Fibroblast of skin of left quadriceps (primary cell): ENCODE measurements at regions not wholly inside any gene's neighbourhood (a gene's known extent, or its start where the extent isn't known, plus 50 kb on each side); places are given as distances from the start of the nearest gene placed in this dataset.
A peak's percentile ranks its signal among the peaks of the same experiment; 100 is the strongest.
"Not testable (repeated sequence)": the region's sequence is repeated elsewhere in the genome, so short reads cannot be mapped to it uniquely, and the experiment has no call there.

Experiments
- DNase-seq, 2 experiments: peaks; one replicate each; pipeline ENCODE4 v3.0.0-alpha.2; 2013; ENCODE audit warnings: low read depth in 2 of 2

DNA sequence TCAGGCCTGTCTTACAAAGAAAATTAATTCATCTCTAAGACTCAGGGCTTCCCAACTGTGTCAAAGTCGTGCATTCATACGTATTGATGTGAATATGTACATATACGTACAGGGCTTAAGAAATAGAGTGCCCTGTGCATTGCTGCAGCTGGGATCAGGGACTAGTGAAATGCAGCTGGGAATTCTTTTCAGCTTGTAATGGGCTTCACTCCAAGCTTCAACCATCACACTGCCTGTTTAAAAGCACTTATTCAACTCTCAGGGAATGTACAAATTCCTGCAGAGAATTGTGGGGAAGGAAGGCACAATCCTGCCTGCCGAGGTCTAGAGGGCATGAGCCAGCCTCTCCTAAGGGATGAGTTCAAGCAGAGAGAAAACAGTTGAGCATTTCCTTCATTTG is 59.6 kb upstream of the MAN2A1 start:
- peak in 1 of 2 experiments; percentile 8 for DNase-seq

DNA sequence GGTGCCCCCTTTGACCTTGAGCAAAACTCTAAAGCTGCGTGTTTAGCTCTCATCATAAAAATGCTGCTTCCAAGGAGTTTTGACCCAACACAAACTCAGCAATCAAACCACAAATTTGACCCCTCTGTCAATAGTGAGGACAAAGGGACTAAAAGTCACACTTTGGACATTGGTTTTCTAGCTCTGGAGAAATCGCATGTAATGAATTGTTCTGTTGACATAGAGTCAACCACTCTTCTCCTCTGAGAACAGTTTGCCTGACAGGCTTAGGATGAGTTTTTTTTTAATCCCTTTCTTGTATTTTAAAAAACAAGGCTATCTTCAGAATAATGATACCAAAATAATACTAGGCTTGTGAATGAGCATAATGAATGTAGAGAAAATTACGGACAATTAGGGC is 61.1 kb upstream of the MAN2A1 start:
- no peak for DNase-seq

DNA sequence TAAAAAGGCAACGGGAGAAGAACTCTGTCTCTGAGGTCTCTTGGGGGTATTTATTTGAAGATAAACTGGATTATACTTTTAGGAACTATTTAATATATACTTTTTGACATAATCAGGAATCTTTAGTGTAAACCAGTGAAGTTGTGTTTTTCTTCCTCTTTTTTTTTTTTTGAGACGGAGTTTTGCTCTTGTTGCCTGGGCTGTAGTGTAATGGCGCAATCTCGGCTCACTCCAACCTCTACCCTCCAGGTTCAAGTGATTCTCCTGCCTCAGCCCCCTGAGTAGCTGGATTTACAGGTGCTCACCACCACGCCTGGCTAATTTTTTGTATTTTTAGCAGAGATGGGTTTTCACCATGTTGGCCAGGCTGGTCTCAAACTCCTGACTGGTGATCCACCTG is 68.5 kb upstream of the MAN2A1 start:
- not testable (repeated sequence) for DNase-seq

DNA sequence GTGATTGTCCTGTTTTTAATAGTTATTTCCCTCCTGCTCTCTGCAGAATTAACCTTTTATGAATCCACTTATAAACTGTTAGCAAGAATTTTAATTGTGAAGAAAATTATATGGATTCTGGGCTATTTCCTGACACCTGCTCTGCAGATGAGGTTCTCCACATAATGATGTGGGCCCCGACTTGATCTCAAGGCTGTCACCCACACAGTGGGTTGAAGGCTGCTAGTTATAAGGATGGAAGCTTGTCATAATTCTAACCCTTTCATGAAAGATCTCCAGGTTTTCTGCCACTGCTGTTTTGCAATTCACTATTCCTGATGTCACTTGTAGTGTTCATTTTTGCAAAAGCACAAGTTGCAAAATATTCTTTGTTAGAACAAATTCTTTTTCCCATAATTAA is 69.1 kb upstream of the MAN2A1 start:
- no peak for DNase-seq

DNA sequence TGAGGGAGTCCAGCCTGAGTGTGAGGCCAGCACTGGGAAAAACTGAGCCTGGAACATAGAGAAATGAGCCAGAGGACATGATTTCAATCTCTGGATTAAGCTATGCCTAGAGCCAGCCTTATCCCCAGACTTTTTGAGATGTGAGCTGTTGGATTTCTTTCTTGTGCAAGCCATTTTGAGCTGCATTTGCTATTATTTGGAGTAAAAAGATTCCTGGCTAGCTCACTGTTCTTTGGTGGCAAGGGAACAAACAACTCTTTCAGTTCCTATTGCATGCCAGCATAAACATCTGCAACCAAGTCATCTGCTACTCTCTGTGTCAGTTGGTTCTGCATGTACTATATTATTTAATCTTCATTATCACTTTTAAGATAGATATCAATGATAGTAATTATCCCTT is 70.1 kb upstream of the MAN2A1 start:
- no peak for DNase-seq

DNA sequence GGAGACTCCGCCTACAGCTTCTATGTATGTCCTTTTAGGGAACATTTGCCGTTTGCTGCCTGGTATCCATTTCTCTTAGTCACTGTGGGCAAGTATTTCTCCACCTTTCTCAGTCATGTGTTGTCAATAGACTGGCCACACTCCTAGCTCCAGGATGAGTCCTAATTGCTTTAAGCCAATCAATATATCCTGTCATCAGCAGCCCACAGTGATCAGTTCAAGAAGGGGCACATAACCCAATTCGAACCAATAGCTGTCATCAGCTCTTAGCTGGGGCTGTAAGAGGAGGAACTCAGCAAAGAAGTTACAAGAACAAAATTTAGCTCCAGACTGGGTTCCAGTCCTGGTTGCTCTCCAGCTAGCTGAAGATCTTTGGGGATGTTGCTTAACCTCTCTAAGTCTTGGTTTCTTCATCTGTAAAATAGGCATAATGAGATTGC is 70.7 kb upstream of the MAN2A1 start:
- no peak for DNase-seq

DNA sequence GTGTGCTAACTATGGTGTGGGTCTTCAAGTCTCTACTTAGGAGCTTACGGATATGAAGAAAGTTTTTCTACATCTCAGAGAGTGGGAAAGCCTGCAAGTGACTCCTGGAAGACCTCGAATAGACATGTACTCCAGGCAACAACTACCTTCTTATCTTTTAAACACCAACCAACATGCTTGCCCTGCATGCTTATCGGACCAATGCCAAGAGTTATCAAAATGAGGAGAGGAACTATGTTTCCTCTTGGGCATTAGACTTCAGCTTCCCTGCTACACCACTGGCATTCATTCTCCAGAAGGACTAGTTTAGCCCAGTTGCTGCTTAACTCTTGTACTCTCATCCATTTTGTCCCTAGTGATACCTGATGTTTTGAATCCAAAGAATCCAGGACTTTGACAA is 74.7 kb upstream of the MAN2A1 start:
- DNase-seq: no peak

DNA sequence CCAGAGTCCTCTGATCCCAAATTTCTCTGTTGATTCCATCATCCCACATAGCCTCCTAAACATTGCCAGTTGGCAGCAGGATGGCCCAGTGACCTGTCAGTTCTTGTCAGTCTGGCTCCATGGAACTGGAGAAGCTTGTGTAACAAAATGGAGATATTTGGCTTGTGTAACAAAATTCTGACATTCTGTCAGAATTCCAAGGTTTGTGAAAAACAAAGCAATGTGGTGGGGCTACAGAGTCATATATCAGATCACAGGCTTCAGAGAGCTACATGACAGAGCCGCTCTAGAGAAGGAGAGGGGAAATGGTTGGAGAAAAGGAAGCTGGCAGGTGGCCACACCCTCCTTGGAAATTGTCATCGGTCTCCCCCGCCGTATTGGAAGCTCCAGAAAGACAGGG is 75.4 kb upstream of the MAN2A1 start:
- DNase-seq: no peak

DNA sequence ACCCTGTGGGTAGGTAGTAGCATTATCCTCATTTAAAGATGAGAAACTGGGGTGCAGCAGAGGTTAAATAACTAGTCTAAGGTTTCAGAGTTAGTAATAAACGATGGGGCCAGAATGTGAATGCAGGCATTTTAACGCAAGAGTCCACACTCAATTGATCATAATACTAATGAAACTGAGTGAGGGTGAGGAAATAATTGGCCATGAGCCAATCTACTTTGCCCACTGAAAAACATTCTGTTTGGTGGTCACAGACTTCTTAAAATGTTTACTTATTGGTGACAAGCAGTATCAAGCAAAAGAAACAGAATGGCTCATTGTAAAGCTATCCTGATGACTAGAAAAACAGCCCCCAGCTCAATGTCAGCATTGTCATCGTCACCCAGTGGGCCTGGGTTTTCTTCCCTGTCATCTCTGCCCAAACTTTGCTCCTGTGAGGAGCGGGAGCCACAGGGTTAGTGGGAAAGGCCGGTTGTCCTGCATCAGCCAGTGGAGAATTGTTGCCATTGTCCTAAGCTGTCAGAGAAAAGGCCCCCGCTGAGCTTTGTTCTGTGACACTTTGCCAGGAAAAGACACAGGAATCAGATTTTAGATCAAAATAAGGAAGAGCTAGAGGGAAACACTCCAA is 77.3 kb upstream of the MAN2A1 start:
- DNase-seq: no peak

DNA sequence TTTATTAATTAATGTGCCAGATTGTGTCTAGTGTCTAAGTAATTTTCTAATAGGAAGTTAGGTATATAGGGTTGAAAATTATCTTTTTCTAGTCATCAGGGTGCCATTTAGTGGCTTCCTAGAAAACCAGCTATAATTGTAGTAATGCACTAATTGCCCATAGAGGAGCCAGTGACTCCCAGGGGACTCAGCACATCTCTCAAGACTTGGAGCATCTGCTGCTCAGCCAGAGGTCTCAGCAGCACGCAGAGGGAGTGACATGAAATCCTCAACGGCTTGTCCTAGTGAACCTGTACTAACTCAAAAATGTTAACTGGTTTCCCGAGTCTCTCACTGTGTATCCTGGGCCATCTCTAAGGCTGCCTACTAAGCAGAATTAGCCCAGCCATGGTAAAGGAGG is 78.2 kb upstream of the MAN2A1 start:
- no peak for DNase-seq

DNA sequence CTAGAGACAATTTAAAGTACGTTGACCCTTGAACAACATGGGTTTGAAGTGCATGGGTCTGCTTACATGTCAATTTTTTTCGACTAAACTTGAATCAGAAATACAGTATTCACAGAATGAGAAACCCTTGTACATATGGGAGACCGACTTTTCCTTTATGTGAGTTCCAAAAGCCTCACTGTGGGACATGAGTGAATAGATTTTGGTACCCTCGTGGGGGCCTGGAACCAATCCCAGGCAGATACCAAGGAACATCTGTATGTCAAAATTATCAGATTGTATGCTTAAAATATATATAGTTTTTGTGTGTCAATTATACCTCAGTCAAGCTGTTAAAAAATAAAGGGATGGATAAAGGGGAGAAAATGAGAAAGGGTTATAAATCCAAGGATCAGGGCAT is 78.7 kb upstream of the MAN2A1 start:
- no peak for DNase-seq

DNA sequence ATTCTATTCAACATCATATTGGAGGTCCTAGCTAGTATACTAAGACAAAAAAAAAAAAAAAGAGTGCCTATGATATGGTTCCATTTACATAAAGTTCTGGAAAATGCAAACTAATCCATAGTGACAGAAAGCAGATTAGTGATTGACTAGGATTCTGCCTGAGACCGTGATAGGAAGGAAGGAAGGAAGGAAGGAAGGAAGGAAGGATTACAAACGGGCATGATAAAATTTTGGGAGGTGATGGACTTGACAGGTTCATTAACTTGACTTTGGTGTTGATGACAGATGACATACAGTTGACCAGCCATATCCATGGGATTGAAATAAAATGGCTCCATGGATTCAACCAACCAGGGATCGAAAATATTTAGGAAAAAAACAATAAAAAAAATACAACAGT is 79.1 kb upstream of the MAN2A1 start:
- no peak for DNase-seq

DNA sequence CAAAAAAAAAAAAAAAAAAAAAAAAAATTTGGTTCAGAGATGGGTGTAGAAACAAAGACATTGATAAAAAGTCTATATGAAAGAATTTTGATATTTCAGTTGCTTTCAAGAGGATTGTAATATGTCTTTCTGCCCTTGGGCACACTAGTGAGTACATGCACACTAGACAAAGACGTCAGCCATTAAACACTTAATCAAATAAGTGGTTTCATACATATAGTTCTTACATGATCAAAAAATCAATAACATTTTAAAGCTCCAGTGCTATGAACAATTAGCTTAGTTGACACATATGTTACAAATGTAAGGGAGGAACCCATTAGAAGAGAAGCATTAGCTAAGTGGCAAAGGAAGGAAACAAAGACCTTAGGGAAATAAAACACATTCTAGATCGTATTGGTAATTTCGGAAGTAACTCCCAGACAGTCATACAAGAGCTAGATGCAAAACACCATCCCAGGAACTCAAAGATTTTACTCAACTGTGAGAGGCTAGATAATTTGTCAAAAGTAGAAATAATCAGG is 84.5 kb upstream of the MAN2A1 start:
- no peak for DNase-seq

DNA sequence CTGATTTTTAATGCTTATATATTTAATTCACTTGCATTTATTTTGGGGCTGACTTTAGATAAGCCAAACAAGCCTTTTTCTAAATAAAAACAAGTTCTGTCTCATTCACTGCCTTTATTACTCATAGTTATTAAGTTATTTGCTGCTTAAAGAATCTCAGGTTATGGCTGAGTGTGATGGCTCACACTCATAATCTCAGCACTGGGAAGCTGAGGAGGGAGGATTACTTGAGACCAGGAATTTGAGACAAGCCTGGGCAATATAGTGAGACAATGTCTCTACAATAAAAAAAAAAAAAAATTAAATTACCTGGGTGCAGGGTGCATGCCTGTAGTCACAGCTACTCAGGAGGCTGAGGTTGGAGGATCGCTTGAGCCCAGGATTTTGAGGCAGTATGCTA is 85.0 kb upstream of the MAN2A1 start:
- DNase-seq: no peak

DNA sequence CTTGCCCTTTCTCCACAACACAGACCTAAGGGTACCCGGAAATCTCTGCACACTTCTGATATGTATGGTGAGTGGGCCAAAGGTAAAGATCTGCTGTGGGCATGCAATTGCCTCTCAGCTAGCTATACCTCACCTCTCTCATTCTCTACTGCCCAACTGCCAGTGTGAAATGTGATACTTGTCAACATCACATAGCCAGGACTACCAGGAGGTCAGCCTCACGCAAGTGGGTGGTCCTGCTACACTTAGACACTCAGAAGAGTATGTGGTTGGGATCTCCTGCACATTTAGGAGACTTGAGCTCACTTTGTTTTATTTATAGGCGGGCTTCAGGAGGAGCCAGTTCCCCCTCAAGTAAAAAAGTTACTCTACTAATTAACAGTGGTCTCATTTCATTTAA is 88.0 kb upstream of the MAN2A1 start:
- no peak for DNase-seq

DNA sequence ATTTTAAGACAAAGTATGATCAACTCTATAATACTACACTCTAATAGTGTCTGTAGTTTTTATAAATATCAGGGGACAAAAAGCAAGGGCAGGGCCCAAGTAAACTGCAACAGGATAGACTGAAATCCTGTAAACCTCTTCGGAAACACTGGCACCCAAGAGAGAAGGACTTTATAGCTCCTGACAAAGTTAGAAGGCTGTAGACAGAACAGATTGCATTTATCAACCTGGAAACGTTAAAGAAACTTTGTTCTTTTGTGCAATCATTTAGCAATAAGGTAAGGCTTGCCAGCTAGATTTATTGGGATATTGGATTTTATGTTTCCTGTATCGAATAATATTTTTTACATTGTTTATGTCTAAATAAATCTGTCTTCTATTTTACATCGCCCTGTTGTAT is 91.8 kb upstream of the MAN2A1 start:
- no peak for DNase-seq

DNA sequence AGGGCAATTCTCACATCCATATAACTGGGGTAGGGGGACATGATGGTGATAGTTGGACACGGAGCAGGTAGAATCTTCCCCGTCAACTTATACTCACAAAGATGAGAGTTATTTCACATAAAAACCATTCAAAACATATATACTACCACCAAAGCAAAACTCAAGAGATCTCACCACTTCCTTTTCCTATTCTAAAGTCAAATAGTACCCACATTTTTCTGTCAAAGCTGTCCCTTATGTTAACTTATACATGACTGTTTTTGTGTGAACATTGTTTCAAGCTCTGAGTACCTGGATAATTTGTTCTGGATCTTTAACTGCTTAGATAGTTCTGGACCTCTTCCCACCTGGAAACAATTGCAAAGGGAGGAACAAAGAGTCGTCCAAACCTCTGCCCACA is 95.5 kb upstream of the MAN2A1 start:
- DNase-seq: no peak

DNA sequence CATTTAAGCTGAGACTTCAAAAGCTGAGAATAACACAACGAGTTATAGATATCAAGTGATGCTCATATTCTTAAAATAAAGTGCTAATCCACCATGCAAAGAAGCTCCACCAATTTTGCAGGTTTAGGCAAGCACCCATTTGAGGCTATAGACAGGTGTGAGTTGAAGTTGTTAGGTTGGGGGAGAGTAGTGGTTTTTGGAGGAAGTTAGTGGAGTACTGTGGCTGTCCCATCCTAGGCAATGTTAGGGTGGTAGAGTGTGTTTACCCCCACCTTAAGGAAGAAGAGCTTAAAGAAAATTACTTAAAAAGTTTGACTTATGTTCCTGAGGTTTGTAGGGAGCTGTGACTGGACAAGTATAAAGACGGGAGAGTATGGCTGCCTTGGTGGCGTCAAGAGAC is 98.9 kb upstream of the MAN2A1 start:
- no peak for DNase-seq

DNA sequence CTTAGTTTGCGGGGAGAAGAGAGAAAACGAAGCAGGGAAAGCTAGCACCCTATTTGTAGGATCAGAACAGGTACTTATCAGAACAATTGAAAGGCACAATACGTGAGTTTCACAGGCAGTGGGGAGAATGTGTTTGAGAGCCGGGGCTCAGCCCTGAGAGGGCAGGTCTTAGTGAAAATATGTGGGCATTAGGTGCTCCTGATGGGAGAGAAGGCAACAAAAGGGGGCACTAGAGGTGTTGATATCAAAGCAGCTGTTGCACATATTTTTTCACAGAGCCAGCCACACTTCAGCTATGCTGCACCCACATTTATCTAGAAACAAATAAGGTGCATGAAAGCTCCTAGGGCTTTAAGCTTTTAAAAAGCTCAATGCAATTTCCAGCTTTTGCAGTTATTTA is 99.7 kb upstream of the MAN2A1 start:
- DNase-seq: no peak

DNA sequence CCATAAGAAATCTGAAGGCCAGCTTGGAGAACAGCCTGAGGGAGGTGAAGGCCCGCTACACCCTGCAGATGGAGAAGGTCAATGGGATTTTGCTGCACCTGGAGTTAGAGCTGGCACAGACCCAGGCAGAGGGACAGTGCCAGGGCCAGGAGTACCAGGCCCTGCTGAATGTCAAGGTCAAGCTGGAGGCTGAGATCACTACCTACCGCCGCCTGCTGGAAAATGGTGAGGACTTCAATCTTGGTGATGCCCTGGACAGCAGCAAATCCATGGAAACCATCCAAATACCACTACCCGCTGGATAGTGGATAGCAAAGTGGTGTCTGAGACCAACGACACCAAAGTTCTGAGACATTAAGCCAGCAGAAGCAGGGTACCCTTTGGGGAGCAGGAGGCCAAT is 100.5 kb upstream of the MAN2A1 start:
- no peak for DNase-seq

DNA sequence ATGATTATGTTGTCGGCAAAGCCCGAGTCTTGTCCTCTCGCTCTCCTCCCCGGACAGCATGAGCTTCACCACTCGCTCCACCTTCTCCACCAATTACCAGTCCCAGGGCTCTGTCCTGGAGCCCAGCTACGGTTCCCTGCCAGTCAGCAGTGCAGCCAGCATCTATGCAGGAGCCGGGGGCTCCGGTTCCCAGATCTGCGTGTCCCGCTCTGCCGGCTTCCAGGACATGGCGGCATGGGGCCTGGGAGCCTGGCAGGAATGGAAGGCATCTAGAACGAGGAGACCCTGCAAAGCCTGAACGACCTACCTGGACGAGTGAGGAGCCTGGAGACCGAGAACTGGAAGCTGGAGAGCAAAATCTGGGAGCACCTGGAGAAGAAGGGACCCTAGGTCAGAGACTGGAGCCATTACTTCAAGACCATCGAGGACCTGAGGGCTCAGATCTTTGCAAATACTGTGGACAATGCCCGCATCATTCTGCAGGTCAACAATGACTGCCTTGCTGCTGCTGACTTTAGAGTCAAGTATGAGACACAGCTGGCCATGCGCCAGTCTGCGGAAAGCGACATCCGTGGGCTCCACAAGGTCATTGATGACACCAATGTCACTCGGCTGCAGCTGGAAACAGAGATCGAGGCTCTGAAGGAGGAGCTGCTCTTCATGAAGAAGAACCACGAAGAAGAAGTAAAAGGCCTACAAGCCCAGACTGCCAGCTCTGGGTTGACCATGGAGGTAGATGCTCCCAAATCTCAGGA is 101.3 kb upstream of the MAN2A1 start:
- DNase-seq: no peak

DNA sequence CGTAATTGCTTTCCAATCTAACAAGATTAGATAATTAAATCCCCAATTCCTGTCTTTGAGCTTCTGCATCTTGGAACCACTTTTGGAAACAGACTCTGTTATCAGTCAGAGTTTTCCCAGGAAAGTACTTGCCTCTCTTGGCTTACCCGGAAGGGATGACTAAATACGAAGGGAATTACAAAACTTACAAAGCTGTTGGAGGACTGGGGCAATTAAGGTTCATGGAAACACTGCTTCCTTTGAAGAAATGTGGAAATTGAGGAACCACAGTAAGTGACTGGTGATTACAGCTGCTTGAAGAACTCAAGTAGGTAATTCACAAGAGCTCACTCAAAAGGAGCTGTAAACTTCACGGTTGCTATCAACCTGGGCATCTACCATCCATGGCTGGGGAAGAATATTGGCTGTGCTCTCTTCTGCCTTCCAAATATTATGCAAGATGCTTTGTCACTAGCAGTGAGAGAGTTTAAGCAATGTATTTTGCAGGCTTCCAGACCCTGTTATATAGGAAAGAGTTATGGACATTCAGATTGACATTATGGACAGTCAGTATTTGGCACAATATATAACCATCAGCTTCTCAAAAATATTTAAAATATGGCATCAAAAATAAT is 104.6 kb upstream of the MAN2A1 start:
- DNase-seq: peak in 1 of 2 experiments; percentile 1

DNA sequence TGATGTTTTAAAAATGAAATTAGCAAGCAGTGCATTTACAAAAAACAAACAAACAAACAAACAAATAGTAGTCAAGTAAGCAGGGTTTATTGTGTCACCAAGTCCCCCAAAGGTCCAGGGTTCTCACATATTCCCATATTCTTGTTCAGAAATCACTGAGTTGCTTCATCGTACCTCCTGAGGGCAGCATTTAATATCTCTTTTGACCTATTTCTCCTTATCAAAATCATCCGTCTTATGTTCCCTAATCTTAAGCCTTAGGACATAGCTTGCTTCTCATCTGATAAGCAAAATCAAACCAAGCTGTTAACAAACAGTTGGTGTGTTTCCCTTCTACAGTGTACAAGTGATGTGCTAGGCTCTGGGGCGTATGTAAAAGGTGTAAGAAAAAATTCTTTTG is 109.5 kb upstream of the MAN2A1 start:
- DNase-seq: no peak
